Activated naive CD8-positive, alpha-beta T cell (primary cell): ENCODE measurements at regions not wholly inside any gene's neighbourhood (a gene's known extent, or its start where the extent isn't known, plus 50 kb on each side); places are given as distances from the start of the nearest gene placed in this dataset.

ENCODE experiments used
- H3K27ac Mint-ChIP-seq: one replicate; pipeline ENCODE4 v1.8.0; 2021; ENCODE audit warnings: mixed read lengths
- H3K27me3 Mint-ChIP-seq: one replicate; pipeline ENCODE4 v1.8.0; 2021; ENCODE audit warnings: mixed read lengths
- H3K36me3 Mint-ChIP-seq: one replicate; pipeline ENCODE4 v1.8.0; 2021; ENCODE audit warnings: mixed read lengths
- H3K4me1 Mint-ChIP-seq: one replicate; pipeline ENCODE4 v1.8.0; 2021; ENCODE audit warnings: low read depth, mixed read lengths
- H3K4me3 Mint-ChIP-seq: one replicate; pipeline ENCODE4 v1.8.0; 2021; ENCODE audit warnings: mild to moderate bottlenecking, mixed read lengths
- H3K9me3 Mint-ChIP-seq: one replicate; pipeline ENCODE4 v1.8.0; 2021; ENCODE audit warnings: low read depth, mixed read lengths

DNA sequence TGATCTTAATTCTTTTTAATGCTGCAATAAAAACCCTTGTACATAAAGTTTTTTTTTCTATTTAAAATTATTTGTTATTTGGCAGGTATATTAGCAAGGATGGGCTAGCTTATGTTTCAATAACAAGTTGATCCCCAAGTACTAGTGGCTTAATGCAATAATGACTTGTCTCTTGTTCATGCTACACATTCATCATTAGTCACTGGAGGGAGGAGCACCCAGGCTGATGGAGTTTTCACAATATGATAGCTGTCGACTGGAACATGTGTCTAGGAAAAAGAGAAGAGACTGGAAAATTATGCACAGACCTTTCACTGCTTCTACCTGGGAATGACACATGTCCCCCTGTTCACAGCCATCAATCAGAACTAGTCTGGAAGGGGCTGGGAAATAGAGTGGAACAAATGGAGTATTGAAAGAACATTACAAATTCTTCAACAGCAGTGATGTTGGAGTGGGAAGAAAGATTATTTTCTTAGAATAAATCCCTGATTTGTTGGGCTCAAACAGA lies 387.9 kb upstream of the RPS6KA3 start:
- Mint-ChIP-seq H3K4me1 (no peaks in the 10 kb centered on the region), H3K4me3 (no peak overlapping the region), H3K9me3 (no peaks in the 10 kb centered on the region), H3K27ac (no peak overlapping the region), H3K27me3 (no peaks in the 10 kb centered on the region), H3K36me3 (no peaks in the 10 kb centered on the region)

DNA sequence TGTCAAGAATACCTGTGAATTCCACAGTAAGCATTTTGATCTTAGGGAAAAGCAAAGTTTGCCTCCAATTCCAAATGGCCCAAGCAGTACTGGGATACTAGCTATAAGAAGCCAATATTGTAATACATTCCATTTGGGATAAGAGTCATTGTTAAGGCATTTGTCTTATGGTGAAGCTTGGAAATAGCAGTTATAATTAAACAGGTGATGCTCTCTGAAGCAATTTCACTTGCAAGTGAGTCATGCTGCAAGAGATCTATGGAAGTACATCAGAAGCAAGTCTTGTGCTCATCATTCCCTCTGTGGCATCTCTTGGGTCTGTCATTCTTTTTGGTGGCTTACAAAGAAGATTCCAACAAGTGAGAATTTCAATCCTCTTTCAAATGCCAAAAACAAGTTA lies 386.4 kb upstream of the RPS6KA3 start:
- Mint-ChIP-seq H3K4me3 (no peak overlapping the region), H3K27me3 (no peaks in the 10 kb centered on the region), H3K9me3 (no peaks in the 10 kb centered on the region), H3K4me1 (no peaks in the 10 kb centered on the region), H3K27ac (no peak overlapping the region), H3K36me3 (no peaks in the 10 kb centered on the region)

DNA sequence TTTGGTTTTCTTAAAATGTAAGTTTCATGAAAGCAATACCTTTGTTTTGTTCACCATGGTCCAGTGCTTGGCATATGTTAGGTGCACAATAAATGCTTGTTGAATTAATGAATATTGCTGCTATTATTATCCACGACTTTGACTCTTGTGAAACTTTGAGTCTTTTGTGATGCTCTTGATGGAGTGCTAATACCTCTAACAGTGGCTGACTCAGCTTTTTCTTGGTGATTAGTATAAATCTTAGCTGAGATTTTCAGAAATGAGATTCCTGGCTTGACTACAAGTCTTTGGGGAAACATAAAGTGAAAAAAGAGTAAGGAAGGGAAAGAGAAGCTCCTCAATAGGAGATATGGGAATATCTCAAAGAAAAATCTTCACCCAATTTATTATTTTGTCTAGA lies 375.2 kb upstream of the RPS6KA3 start:
- Mint-ChIP-seq H3K36me3 (no peaks in the 10 kb centered on the region), H3K27ac (no peak overlapping the region), H3K4me3 (no peak overlapping the region), H3K9me3 (no peaks in the 10 kb centered on the region), H3K4me1 (no peaks in the 10 kb centered on the region), H3K27me3 (no peaks in the 10 kb centered on the region)

DNA sequence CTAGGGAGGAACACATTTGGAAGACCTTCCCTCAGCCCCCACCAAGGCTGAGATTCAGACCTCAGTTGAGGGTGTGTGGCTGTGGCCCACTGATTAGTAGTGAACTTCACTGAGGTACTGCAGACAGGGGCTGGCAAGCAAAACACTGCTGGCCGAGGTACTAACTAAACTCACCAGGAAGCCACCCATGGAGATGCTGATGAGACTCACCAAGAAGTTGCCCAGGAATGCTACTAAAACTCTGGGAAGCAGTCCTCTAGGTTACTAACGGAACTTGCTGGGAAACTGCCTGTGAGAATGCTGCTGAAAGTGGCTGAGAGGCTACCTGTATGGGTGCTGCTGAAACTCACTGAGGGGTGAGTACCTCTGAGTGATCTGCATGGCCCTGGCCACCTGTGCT lies 372.4 kb upstream of the RPS6KA3 start:
- no peak overlapping the region for H3K27ac Mint-ChIP-seq
- H3K4me3 Mint-ChIP-seq = no peak overlapping the region
- H3K36me3 Mint-ChIP-seq = no peaks in the 10 kb centered on the region
- H3K4me1 Mint-ChIP-seq = no peaks in the 10 kb centered on the region
- H3K9me3 Mint-ChIP-seq = no peaks in the 10 kb centered on the region
- H3K27me3 Mint-ChIP-seq = no peaks in the 10 kb centered on the region

DNA sequence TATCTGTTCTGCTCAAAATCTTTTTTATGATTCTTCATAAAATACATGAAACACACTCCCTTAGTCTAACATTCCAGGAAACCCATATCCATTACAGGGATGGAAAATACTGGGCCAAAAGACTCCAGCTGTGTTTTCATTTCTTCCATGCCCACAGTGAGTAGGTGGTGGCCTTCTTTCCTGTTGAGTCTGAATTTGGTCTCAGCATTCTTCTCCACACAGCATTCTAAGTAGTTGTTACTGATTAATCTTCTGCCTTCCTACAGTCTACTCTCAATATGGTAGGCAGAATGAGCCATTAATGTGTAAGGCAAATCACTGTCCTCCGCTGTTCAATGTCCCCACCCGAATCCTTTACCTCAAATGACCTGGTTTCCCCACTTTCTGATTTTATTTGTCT lies 370.6 kb upstream of the RPS6KA3 start:
- Mint-ChIP-seq H3K27me3 (no peaks in the 10 kb centered on the region), H3K4me1 (no peaks in the 10 kb centered on the region), H3K4me3 (no peak overlapping the region), H3K27ac (no peak overlapping the region), H3K36me3 (no peaks in the 10 kb centered on the region), H3K9me3 (no peaks in the 10 kb centered on the region)

DNA sequence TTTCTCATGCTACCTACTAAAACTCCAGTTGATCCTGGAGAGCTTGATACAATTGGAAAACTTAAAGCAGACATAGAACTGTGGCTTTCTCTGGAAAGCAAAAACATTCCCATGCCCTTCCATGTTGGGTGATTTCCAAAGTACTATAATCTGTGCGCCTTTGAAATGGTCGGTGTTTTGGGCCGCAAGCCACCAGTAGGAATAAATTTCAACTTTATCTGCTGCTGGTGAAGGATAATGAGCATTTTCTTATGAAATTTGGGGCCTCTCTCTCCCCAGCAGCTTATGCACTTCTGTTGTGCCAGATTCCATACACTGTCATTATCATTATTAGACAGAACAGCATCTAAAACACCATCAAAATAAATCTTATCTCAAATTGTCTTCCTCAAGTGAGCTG lies 366.7 kb upstream of the RPS6KA3 start:
- H3K27ac Mint-ChIP-seq = no peak overlapping the region
- no peaks in the 10 kb centered on the region for H3K4me1 Mint-ChIP-seq
- H3K27me3 Mint-ChIP-seq = no peaks in the 10 kb centered on the region
- H3K4me3 Mint-ChIP-seq = no peak overlapping the region
- no peaks in the 10 kb centered on the region for H3K9me3 Mint-ChIP-seq
- H3K36me3 Mint-ChIP-seq = no peaks in the 10 kb centered on the region

DNA sequence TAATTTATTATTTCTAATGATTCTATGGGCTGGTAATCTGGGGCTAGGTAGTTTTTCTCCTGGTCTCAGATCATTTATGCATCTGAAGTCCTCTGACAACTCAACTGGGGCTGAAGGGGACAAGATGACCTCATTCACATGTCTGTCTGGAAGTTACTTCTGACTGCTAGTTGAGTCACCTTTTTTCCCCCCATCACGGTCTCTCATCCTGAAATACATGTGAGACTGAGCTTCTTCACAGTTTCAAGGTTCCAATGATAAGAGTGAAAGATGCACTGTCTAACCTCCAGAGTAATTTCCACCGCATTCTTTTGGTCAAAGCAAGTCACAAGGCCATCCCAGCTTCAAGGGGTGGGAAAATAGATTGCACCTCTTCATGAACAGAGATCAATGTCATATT lies 356.7 kb upstream of the RPS6KA3 start:
- Mint-ChIP-seq H3K36me3 (no peaks in the 10 kb centered on the region), H3K27ac (no peak overlapping the region), H3K4me3 (no peak overlapping the region), H3K27me3 (peaks cover 3% of the 10 kb centered on the region), H3K4me1 (peaks cover 2% of the 10 kb centered on the region), H3K9me3 (no peaks in the 10 kb centered on the region)

DNA sequence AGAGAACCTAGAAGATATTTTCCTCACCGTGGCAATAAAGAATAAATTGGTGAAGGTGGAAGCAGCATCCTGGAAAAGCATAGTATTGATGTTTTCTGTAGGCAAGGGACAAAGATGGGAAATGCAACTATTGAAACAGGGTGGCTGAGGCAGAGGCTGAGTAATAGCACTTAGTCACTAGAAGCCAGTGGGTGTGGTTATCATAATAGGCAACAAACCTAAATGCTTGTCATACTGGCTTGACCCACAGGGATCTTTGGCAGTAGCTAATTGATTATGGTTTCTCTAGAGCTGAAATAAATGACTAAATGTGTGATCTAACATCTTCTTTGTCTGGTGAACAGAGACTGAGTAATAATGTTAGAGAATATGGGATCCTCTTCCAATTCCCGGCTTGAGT lies 353.6 kb upstream of the RPS6KA3 start:
- Mint-ChIP-seq H3K9me3 (no peaks in the 10 kb centered on the region), H3K4me1 (peaks cover 2% of the 10 kb centered on the region), H3K36me3 (no peaks in the 10 kb centered on the region), H3K4me3 (no peak overlapping the region), H3K27ac (no peak overlapping the region), H3K27me3 (peaks cover 2% of the 10 kb centered on the region)

DNA sequence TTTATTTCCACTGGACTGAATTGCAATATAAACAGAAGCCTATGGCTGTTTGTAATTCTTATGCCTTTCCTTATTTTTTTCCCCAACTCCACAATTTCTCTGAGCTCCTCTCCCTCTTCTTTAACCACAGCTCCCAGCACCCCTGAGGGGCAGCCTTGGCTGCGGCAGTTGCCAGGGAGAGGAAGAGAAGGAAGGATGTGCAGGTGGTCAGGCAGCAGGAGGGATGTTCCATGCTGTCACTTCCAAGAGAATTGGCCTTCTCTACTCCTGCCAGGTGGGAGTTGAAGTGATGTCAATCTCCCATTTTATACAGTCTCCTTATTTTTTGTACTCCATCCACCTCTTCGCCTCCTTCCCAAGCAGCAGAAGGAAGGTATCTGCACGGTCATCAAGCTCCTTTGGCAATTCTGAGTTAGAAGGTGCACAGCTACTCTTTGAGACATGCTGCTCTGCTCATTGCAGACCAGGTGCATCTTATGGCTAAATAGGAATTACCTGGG lies 343.3 kb upstream of the RPS6KA3 start:
- Mint-ChIP-seq H3K4me1 (no peaks in the 10 kb centered on the region), H3K27ac (no peak overlapping the region), H3K27me3 (peaks cover 11% of the 10 kb centered on the region), H3K9me3 (no peaks in the 10 kb centered on the region), H3K36me3 (no peaks in the 10 kb centered on the region), H3K4me3 (no peak overlapping the region)

DNA sequence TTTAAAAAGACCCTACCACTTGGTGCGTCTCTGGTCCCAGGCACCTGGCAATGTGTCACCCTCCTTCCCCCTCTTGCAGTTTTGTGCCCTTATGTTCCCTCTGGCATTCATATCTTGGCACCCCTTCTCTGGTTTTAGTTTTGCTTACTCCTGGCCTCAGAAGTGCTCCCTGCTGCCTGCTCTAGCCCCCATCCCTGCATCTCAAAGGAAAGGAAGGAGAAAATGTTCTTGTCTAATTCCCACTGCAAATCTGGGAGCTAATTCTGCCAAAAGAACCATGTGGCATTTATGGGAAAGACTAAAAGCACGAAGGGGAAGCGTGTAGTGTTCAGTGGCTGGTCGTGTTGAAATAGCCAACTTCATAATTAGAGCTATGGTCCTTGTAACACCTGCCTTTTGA lies 340.1 kb upstream of the RPS6KA3 start:
- Mint-ChIP-seq H3K4me1 (no peaks in the 10 kb centered on the region), H3K9me3 (no peaks in the 10 kb centered on the region), H3K4me3 (no peak overlapping the region), H3K27me3 (peaks cover 11% of the 10 kb centered on the region), H3K27ac (no peak overlapping the region), H3K36me3 (no peaks in the 10 kb centered on the region)

DNA sequence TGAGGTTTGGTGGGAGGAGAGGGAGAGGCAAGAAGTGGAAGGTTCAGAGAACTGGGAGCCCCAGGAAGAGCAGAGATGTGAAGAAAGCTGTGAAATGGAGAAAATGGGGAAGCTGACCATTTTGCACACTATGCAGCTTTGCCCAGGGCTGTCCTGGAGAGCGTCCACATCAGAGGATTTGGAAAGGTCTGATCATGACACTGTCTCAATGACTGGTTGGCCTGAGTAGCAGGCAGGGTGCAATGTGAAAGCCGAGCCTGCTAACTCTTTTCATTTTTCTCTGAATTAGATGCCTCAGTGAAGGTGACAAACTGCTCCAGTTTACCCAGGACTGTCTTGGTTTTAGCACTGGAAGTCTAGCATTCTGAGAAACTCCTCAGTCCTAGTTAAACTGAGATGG lies 330.1 kb upstream of the RPS6KA3 start:
- no peaks in the 10 kb centered on the region for H3K36me3 Mint-ChIP-seq
- no peaks in the 10 kb centered on the region for H3K27me3 Mint-ChIP-seq
- no peaks in the 10 kb centered on the region for H3K9me3 Mint-ChIP-seq
- peaks cover 16% of the 10 kb centered on the region for H3K4me1 Mint-ChIP-seq
- no peak overlapping the region for H3K27ac Mint-ChIP-seq
- no peak overlapping the region for H3K4me3 Mint-ChIP-seq

DNA sequence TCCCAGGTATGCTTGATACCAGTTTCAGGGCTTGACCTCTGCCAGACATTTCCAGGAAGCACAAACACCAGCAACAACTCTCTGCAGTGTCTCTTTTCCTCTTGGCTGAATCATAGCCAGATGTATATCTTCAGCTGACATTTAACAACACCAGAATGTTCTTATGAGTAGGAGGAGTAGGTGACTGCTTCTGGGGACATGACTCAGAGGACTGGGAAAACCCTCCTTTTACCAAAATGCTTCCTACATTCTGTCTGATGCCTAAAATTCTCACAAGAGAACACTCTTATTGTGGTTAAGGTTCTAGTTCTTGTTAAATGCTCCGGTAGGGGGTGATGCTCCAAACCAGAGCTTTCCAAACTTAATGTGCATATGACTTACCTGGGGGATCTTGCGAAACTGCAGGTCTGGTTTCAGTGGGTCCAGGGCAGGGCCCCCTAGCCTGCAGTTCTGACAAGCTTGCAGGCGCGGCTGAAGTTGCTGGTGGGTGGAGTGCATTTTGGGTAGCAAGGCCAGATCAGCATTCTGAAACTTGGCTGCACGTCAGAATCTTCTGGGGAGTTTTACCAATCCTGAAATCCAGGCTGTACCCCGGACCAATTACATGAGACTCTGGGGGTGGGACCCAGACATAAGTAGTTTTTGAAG lies 329.3 kb upstream of the RPS6KA3 start:
- peak overlapping the region; percentile 89 for H3K27ac Mint-ChIP-seq
- H3K9me3 Mint-ChIP-seq = no peaks in the 10 kb centered on the region
- H3K27me3 Mint-ChIP-seq = no peaks in the 10 kb centered on the region
- H3K4me3 Mint-ChIP-seq = no peak overlapping the region
- no peaks in the 10 kb centered on the region for H3K36me3 Mint-ChIP-seq
- peaks cover 16% of the 10 kb centered on the region for H3K4me1 Mint-ChIP-seq

DNA sequence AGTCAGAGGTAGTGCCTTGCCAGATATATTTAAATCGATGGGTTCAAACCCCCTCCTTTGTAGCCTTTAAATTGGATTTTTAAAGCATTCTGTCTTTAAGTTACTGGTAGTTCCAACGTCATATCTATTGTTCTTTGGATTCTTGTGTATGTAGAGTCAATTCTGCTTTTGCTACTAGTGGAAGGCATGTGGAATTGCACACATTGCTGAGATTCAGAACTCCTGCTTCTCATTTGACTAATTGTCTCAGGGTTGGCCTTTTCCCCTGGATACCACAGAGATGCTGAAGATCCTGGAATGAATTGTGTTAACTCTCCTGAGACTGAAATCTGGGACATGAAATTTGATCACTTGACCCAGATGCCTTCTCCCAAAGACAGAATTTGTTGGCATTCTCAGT lies 328.3 kb upstream of the RPS6KA3 start:
- Mint-ChIP-seq H3K4me1 (peaks cover 16% of the 10 kb centered on the region), H3K4me3 (no peak overlapping the region), H3K27me3 (no peaks in the 10 kb centered on the region), H3K9me3 (no peaks in the 10 kb centered on the region), H3K27ac (no peak overlapping the region), H3K36me3 (no peaks in the 10 kb centered on the region)

DNA sequence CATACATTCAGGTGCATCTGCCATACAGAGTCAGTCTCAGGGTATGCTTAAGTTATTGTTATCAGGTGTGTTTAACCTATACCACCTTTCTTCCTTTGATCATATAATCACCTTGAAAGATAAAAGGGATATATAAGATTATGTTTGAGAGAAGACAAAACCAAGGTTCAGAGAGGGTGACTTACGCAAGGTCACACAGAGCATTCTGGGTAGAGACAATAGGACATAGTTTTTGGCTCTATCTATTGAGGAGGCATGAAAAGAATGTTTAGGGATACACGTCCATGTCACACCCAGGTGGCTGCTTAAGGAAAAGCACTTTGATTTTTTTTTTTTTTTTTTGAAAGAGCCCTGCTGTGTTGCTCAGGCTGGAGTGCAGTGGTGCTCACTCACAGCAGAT lies 327.1 kb upstream of the RPS6KA3 start:
- H3K4me3 Mint-ChIP-seq = no peak overlapping the region
- no peaks in the 10 kb centered on the region for H3K9me3 Mint-ChIP-seq
- no peak overlapping the region for H3K27ac Mint-ChIP-seq
- no peaks in the 10 kb centered on the region for H3K36me3 Mint-ChIP-seq
- H3K4me1 Mint-ChIP-seq = peaks cover 16% of the 10 kb centered on the region
- no peaks in the 10 kb centered on the region for H3K27me3 Mint-ChIP-seq

DNA sequence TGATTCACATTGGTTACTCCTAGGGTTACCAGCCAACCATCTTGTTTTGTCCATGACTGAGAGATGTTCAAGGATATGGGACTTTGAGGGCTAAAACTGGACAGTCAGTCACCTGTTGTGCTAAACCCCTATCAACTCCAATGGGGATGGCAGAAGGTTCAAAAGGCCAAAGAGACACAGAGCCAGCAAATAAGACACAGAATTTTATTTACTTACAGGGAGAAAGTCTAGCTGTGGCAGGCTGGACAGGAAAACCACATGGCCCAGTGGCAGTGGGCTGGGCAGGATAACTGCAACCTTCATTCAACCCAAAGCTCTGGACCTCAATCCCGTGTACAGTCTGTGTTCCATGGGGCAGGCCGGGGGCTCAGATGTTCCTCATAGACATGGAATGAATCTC lies 326.7 kb upstream of the RPS6KA3 start:
- H3K36me3 Mint-ChIP-seq = no peaks in the 10 kb centered on the region
- H3K9me3 Mint-ChIP-seq = no peaks in the 10 kb centered on the region
- peaks cover 16% of the 10 kb centered on the region for H3K4me1 Mint-ChIP-seq
- no peak overlapping the region for H3K27ac Mint-ChIP-seq
- H3K27me3 Mint-ChIP-seq = no peaks in the 10 kb centered on the region
- H3K4me3 Mint-ChIP-seq = no peak overlapping the region

DNA sequence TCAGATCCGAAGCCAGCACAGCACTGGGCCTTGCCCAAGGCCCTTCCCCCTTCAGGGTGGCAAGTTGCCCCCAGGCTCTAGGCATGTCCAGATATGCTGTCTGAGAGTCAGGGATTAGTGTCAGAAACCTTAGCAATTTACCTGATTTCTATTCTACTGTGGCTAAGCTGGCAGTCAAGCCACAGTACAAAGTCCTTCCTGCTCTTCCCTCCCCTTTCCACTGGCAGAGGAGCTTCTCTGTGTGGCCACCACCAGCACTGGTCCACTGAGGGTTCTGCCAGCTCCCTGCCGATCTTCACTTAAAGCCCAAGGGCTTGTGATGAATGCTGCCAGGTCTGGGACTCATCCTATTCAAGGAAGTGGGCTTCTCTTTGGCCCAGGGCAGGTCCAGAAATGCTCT lies 324.5 kb upstream of the RPS6KA3 start:
- no peaks in the 10 kb centered on the region for H3K27me3 Mint-ChIP-seq
- H3K9me3 Mint-ChIP-seq = no peaks in the 10 kb centered on the region
- no peak overlapping the region for H3K27ac Mint-ChIP-seq
- no peaks in the 10 kb centered on the region for H3K36me3 Mint-ChIP-seq
- peaks cover 10% of the 10 kb centered on the region for H3K4me1 Mint-ChIP-seq
- H3K4me3 Mint-ChIP-seq = no peak overlapping the region
